Right cardiac atrium (tissue), 5 donors: ENCODE measurements at regions not wholly inside any gene's neighbourhood (a gene's known extent, or its start where the extent isn't known, plus 50 kb on each side); places are given as distances from the start of the nearest gene placed in this dataset.

Experiments
- ATAC-seq, 2 donors: fragments of 200-7000 bp; cut with Tn5 transposase; one replicate each; pipeline versions ENCODE4 v1.8.0 to v1.9.1; 2020; ENCODE audit warnings: moderate library complexity in 2 of 2, mild to moderate bottlenecking in 1 of 2
- DNase-seq, 3 donors: peaks; one replicate each; pipeline ENCODE4 v3.0.0-alpha.2; 2020
- H3K27ac ChIP-seq: one replicate; pipeline ENCODE4 v1.5.1; 2013; ENCODE audit warnings: mild to moderate bottlenecking, low read length, control low read depth, moderate library complexity
- H3K27me3 ChIP-seq: one replicate; pipeline ENCODE4 v1.6.1; 2013; ENCODE audit not compliant: control insufficient read depth, insufficient read depth
- H3K4me1 ChIP-seq: one replicate; pipeline ENCODE4 v1.6.1; 2013; ENCODE audit warnings: low read length; ENCODE audit not compliant: control insufficient read depth, insufficient read depth
- H3K4me3 ChIP-seq: one replicate; pipeline ENCODE4 v1.5.1; 2013; ENCODE audit warnings: low read length, control low read depth
- H3K9me3 ChIP-seq: one replicate; pipeline ENCODE4 v1.6.1; 2013; ENCODE audit warnings: low read length; ENCODE audit not compliant: control insufficient read depth
- WGBS: extraction: QIAGEN DNeasy Blood & Tissue Kit; methylation state at CpG from one replicate; pipeline ENCODE4 v1.1.7; 2013; 5-methylcytosine and 5-hydroxymethylcytosine counted together
- intact Hi-C, 4 donors: fragments of 100-400 bp; cut with DNase I; formaldehyde crosslinking; loops; one replicate each; pipeline versions ENCODE4 v1.11.0 to v1.14.0; 2022 to 2023
- donor health status: healthy with polysubstance abuse.
- donor health status: DM: no; HTN: yes; CAD: no.
- donor health status: DM: no; HTN: no; CAD: no.
- donor health status: DM: no; HTN: yes; CAD: no; lungs with severe emphysema.
- donor health status: DM: yes; HTN: yes; CAD: no.

DNA sequence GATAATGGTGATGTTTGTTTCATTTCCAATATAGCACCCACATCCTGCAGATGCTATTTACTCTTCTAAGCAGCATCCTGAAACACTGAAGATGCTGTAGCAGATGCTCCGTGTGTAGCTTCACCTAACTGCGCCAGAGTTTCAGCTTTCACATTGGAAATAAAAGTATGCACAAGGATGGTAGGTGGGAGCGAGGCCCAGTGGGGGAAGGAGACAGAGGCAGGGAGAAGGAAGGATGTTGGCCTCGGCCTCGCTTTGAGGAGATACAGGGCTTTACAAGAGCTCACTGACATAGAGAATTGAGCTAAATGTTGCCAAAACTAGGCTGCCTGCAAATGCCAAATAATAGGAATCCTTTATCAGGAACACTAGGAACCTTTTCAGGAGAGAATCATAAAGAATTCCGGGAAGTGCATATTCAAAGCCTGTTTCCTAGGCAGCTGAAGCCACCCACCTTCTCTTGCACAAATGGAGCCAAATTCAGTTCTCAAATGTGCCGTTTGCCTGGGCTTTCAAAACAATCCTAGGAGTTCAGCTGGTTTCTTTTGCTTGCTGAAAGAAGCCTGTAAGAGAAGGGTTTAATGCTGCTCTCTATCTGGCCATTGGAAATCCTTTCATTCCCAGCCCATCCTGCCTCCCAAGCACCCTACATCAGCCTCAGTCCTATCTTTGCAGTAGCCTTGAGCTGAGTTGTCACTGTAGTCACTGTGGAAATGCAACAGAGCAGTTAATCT lies 135.4 kb upstream of the ATP1B1 start:
- ATAC-seq (peak in 1 of 2 donors; percentile 29), DNase-seq (peak in 1 of 3 donors; percentile 43)
- H3K27ac ChIP-seq = no peak overlapping the region
- intact Hi-C loops = no loop called here
- peaks cover 2% of the 10 kb centered on the region for H3K4me1 ChIP-seq
- H3K9me3 ChIP-seq = no peaks in the 10 kb centered on the region
- H3K27me3 ChIP-seq = no peaks in the 10 kb centered on the region
- 58% methylated on average over 7 of the region's 7 CpGs for WGBS
- H3K4me3 ChIP-seq = no peak overlapping the region

DNA sequence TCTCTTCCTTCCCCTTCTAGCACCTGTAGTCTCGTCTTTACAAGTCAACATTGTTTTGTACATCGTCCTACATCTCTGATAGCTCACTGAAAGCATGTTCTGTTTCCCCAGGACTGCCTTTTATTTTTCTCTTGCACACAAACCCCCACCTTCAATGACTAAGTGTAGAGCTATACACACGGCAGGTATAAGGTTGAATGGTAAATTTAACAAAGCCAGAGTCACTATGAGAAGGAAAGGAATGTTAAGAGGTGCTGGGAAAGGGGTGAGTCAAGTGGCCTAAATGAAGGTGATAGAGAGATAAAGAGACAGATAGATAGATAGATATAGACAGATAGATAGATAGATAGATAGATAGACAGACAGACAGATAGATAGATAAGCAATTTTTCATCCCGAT lies 134.3 kb upstream of the ATP1B1 start:
- DNase-seq = no peak
- WGBS = 89% methylated on average over 4 of the region's 4 CpGs
- Histone ChIP-seq H3K27ac (no peak overlapping the region), H3K27me3 (no peaks in the 10 kb centered on the region), H3K4me1 (peaks cover 2% of the 10 kb centered on the region), H3K4me3 (no peak overlapping the region), H3K9me3 (no peaks in the 10 kb centered on the region)
- intact Hi-C loops = no loop called here
- no peak for ATAC-seq

DNA sequence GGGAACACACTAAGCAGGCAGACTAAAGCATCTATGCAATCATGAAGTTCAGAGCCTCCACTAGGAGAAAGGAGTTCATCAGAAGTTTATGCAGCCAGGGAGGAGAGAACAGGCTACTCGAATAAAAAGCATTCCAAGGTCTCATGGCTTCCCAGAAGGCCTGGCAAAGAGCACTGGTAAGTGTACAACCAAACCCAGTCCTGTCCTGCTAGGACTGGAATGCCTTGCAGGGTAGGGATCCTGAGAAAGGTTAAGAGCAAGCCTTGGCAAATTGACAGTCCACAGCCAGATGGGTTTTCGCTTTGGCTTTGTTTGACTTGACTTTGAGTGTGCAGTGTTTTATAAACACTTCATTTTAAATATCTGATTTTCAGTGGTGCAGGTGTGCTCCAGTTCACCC lies 133.6 kb upstream of the ATP1B1 start:
- Histone ChIP-seq H3K27me3 (no peaks in the 10 kb centered on the region), H3K9me3 (no peaks in the 10 kb centered on the region), H3K27ac (no peak overlapping the region), H3K4me1 (peaks cover 2% of the 10 kb centered on the region), H3K4me3 (no peak overlapping the region)
- DNase-seq (no peak), ATAC-seq (no peak)
- intact Hi-C loops = no loop called here
- 62% methylated on average over 2 of the region's 2 CpGs for WGBS

DNA sequence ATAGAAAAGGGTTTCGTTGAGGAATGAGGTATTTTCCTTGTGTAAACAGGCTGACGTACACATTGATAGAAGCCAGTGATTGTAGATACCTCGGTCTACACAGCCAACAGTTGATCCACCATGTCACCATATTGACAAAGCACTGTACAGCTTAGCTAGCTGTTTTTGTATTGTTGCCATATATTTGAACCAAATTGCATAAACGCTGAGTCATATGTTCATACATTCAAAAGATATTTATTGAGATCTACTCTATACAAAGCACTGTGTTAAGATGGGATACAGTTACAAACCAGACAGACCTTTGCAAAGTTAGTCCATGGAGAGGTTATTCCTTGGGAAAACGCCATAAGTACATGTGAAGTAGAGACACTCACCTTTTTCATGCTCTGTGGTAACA lies 132.4 kb upstream of the ATP1B1 start:
- intact Hi-C loops = no loop called here
- ATAC-seq = no peak
- Histone ChIP-seq H3K4me3 (no peak overlapping the region), H3K4me1 (peaks cover 2% of the 10 kb centered on the region), H3K9me3 (no peaks in the 10 kb centered on the region), H3K27ac (no peak overlapping the region), H3K27me3 (no peaks in the 10 kb centered on the region)
- no peak for DNase-seq
- 90% methylated on average over 5 of the region's 5 CpGs for WGBS

GRCh38 chr1:168974611-168975010 lies 131.9 kb upstream of the ATP1B1 start:
- intact Hi-C loops = no loop called here
- ATAC-seq (no peak), DNase-seq (no peak)

DNA sequence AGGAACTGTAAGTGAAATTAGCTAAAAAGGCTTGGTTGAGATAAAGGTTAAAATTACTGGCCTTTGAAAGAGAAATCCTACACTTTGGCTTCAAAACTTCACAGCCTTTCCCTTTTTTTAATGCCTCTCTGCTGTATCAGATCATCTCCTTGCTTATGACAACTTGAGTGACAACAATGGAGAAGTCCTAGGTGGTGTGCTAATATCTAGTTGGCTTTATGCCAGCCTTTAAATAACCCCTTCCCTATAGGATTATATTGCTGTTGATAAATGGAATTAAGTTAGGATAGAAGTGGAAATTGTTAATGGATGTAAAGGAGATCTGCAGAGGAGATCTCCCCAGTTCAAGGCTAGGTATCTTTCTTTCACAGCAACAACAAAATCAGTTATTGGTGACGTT lies 130.2 kb upstream of the ATP1B1 start:
- no peak for ATAC-seq
- Histone ChIP-seq H3K9me3 (no peaks in the 10 kb centered on the region), H3K27me3 (no peaks in the 10 kb centered on the region), H3K4me1 (peaks cover 2% of the 10 kb centered on the region), H3K4me3 (no peak overlapping the region), H3K27ac (no peak overlapping the region)
- intact Hi-C loops = no loop called here
- no peak for DNase-seq
- 94% methylated on average over 1 of the region's 1 CpG for WGBS

More at GRCh38 chr1:168974611-168975010, 131.9 kb upstream of the ATP1B1 start:
- Histone ChIP-seq H3K9me3 (no peaks in the 10 kb centered on the region), H3K27me3 (no peaks in the 10 kb centered on the region), H3K4me3 (no peak overlapping the region), H3K4me1 (peaks cover 2% of the 10 kb centered on the region), H3K27ac (no peak overlapping the region)

DNA sequence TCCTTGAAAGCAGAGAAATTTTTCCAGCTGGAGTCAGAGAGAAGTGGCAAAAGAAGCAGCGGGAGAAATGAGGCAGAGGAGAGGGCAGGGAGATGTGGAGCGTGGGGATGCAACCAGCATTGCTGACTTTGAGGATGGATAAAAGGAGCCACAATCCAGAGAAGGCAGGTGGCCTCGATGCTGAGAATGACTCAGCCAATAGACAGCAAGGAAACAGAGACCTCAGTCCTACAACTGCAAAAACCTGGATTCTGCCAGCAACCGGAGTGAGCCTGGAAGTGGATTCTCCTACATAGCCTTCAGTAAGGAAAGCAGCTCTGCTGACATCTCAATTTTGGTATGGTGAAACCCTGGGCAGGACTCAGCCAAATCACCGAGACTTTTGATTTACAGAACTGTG lies 128.9 kb upstream of the ATP1B1 start:
- 77% methylated on average over 5 of the region's 5 CpGs for WGBS
- intact Hi-C loops = no loop called here
- Histone ChIP-seq H3K27ac (no peak overlapping the region), H3K27me3 (no peaks in the 10 kb centered on the region), H3K9me3 (no peaks in the 10 kb centered on the region), H3K4me3 (no peak overlapping the region), H3K4me1 (no peaks in the 10 kb centered on the region)
- no peak for DNase-seq
- no peak for ATAC-seq

GRCh38 chr1:168979276-168979675 lies 127.2 kb upstream of the ATP1B1 start:
- Histone ChIP-seq H3K27ac (no peak overlapping the region), H3K9me3 (no peaks in the 10 kb centered on the region), H3K4me3 (no peak overlapping the region), H3K27me3 (no peaks in the 10 kb centered on the region), H3K4me1 (no peaks in the 10 kb centered on the region)
- ATAC-seq (peak in 1 of 2 donors; percentile 48), DNase-seq (no peak)
- intact Hi-C loops = no loop called here
- WGBS = 69% methylated on average over 4 of the region's 4 CpGs

DNA sequence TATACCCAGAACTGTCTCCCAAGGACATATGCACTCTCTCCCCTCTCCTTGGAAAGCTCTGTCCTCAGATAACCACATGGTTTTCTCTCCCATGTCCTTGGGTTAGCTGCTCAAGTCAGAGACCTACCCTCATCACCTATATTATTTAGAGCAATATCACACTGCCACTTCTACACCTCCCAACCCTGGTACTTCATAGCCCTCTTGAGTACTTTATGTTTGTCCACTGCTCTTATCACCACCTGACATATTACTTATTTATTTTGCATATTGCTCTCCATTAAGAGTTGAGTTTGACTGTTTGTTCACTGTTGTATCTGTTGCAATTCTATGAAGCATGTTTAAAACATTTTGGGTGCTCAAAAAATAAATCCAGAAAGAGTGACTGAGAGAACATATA lies 126.3 kb upstream of the ATP1B1 start:
- H3K4me1 ChIP-seq = no peaks in the 10 kb centered on the region
- no peak overlapping the region for H3K27ac ChIP-seq
- ATAC-seq (no peak), DNase-seq (no peak)
- H3K9me3 ChIP-seq = no peaks in the 10 kb centered on the region
- no peaks in the 10 kb centered on the region for H3K27me3 ChIP-seq
- H3K4me3 ChIP-seq = no peak overlapping the region
- intact Hi-C loops = no loop called here

GRCh38 chr1:168980656-168981055 lies 125.8 kb upstream of the ATP1B1 start:
- Histone ChIP-seq H3K4me1 (no peaks in the 10 kb centered on the region), H3K27me3 (no peaks in the 10 kb centered on the region), H3K4me3 (no peak overlapping the region), H3K9me3 (no peaks in the 10 kb centered on the region), H3K27ac (no peak overlapping the region)
- no peak for ATAC-seq
- intact Hi-C loops = no loop called here
- no peak for DNase-seq

- H3K27me3 ChIP-seq = no peaks in the 10 kb centered on the region
- no peaks in the 10 kb centered on the region for H3K4me1 ChIP-seq
- ATAC-seq (peak in 1 of 2 donors; percentile 32), DNase-seq (no peak)
- intact Hi-C loops = no loop called here
- 83% methylated on average over 4 of the region's 4 CpGs for WGBS
- no peaks in the 10 kb centered on the region for H3K9me3 ChIP-seq
- no peak overlapping the region for H3K4me3 ChIP-seq
- H3K27ac ChIP-seq = no peak overlapping the region
Observed at GRCh38 chr1:168982778-168983177, 123.7 kb upstream of the ATP1B1 start.

- DNase-seq = no peak
- 93% methylated on average over 4 of the region's 4 CpGs for WGBS
- no peak for ATAC-seq
- Histone ChIP-seq H3K4me1 (no peaks in the 10 kb centered on the region), H3K9me3 (no peaks in the 10 kb centered on the region), H3K4me3 (no peak overlapping the region), H3K27ac (no peak overlapping the region), H3K27me3 (no peaks in the 10 kb centered on the region)
- intact Hi-C loops = no loop called here
Observed at GRCh38 chr1:168987330-168987729, 119.2 kb upstream of the ATP1B1 start.
